OCI-LY7 (cell line): ENCODE measurements at regions not wholly inside any gene's neighbourhood (a gene's known extent, or its start where the extent isn't known, plus 50 kb on each side); places are given as distances from the start of the nearest gene placed in this dataset.

Source experiments
- BruUV-seq: library from RNA; stranded (reverse); fragments of 400-500 nt; replicated peaks from 2 replicates; lab custom pipeline; 2021; lab: Mats Ljungman, UMichigan
- CTCF ChIA-PET: fragments of 300-600 bp; sonication (Branson Sonifier 250); formaldehyde crosslinking; loops from one replicate; lab custom pipeline; 2022; ENCODE audit warnings: antibody characterized with exemption; ENCODE audit not compliant: unreplicated experiment; lab: Charles Lee
- POLR2A ChIA-PET: fragments of 300-600 bp; sonication (Branson Sonifier 250); formaldehyde crosslinking; loops from one replicate; lab custom pipeline; 2022; ENCODE audit warnings: antibody characterized with exemption; lab: Charles Lee
- DNase-seq: peaks from one replicate; pipeline ENCODE4 v3.0.0-alpha.2; 2015; ENCODE audit warnings: low spot score
- H2AFZ ChIP-seq: fragments of 200-600 bp; sonication (generic), shearing (Covaris generic); 2 replicates; pipeline ENCODE4 v1.6.1; 2014; ENCODE audit warnings: mild to moderate bottlenecking, antibody characterized with exemption, low read length, moderate library complexity
- H3K27ac ChIP-seq: fragments of 200-600 bp; sonication (generic); 2 replicates; pipeline ENCODE4 v1.5.1; 2014; ENCODE audit warnings: mixed run types, low read depth, mild to moderate bottlenecking, moderate library complexity, low read length, inconsistent platforms; ENCODE audit not compliant: poor library complexity, severe bottlenecking
- H3K36me3 ChIP-seq: fragments of 200-600 bp; sonication (generic); 2 replicates; pipeline ENCODE4 v1.6.1; 2014; ENCODE audit warnings: mild to moderate bottlenecking, antibody characterized with exemption, low read length, moderate library complexity, mixed read lengths; ENCODE audit not compliant: insufficient read depth
- H3K4me1 ChIP-seq: fragments of 200-600 bp; sonication (generic); 2 replicates; pipeline ENCODE4 v1.5.1; 2014; ENCODE audit warnings: mild to moderate bottlenecking, low read length; ENCODE audit not compliant: insufficient read depth, poor library complexity, severe bottlenecking
- H3K4me2 ChIP-seq: fragments of 200-600 bp; sonication (generic); 2 replicates; pipeline ENCODE4 v1.6.1; 2014; ENCODE audit warnings: mild to moderate bottlenecking, low read length
- H3K4me3 ChIP-seq: fragments of 200-600 bp; sonication (generic); 2 replicates; pipeline ENCODE4 v1.5.1; 2014; ENCODE audit warnings: mild to moderate bottlenecking, low read depth, low read length; ENCODE audit not compliant: poor library complexity, severe bottlenecking
- H3K79me2 ChIP-seq: fragments of 200-600 bp; sonication (generic); 2 replicates; pipeline ENCODE4 v1.6.1; 2016; ENCODE audit warnings: low read depth, mild to moderate bottlenecking, low read length, moderate library complexity, mixed read lengths; ENCODE audit not compliant: insufficient read depth
- H3K9me2 ChIP-seq: fragments of 200-600 bp; sonication (generic); 2 replicates; pipeline ENCODE4 v1.6.1; 2016; ENCODE audit warnings: mild to moderate bottlenecking, low read length, mixed read lengths; ENCODE audit not compliant: insufficient read depth
- H3K9me3 ChIP-seq: fragments of 200-600 bp; sonication (generic); 2 replicates; pipeline ENCODE4 v1.6.1; 2014; ENCODE audit warnings: mild to moderate bottlenecking, mixed run types, low read length, mixed read lengths
- H4K20me1 ChIP-seq: fragments of 200-600 bp; sonication (generic); 2 replicates; pipeline ENCODE4 v1.6.1; 2014; ENCODE audit warnings: mild to moderate bottlenecking, antibody characterized with exemption, low read length, moderate library complexity, mixed read lengths; ENCODE audit not compliant: insufficient read depth
- CTCF ChIP-seq: fragments of 200-600 bp; sonication (generic); conservative IDR thresholded peaks from 2 replicates; pipeline ENCODE4 v1.5.1; 2014; ENCODE audit warnings: mild to moderate bottlenecking, antibody characterized with exemption, low read length, moderate library complexity, mixed read lengths
- EZH2phosphoT487 ChIP-seq: fragments of 200-600 bp; sonication (generic); IDR thresholded peaks from 2 replicates; pipeline ENCODE4 v1.6.1; 2018; ENCODE audit warnings: low read depth, borderline replicate concordance, mild to moderate bottlenecking, mixed run types, antibody characterized with exemption, low read length, moderate library complexity, mixed read lengths
- intact Hi-C: fragments of 100-400 bp; cut with micrococcal nuclease; formaldehyde crosslinking; loops from one replicate; pipeline ENCODE4 v1.10.0; 2022; ENCODE audit not compliant: unreplicated experiment

- Histone ChIP-seq H3K4me2 (no peak overlapping the region), H3K79me2 (no peaks in the 10 kb centered on the region), H3K4me3 (no peak overlapping the region), H2AFZ (no peak overlapping the region), H3K4me1 (no peaks in the 10 kb centered on the region), H3K9me2 (no peaks in the 10 kb centered on the region), H4K20me1 (no peaks in the 10 kb centered on the region), H3K36me3 (no peaks in the 10 kb centered on the region), H3K9me3 (no peaks in the 10 kb centered on the region), H3K27ac (no peak overlapping the region)
- TF ChIP-seq CTCF (no peak), EZH2phosphoT487 (no peak)
- CTCF ChIA-PET: no interaction called here
- intact Hi-C loops: no loop called here
- POLR2A ChIA-PET: interaction anchor here (0.8 to 1.4 kb wide), 2 partner anchors 9 to 27 kb away, joined by 3 read pairs; no protein-coding TSS in a partner anchor
- BruUV-seq: no TSS peak
- DNase-seq: no peak
Measured at GRCh38 chr1:234554218-234554697, 55.7 kb downstream of the IRF2BP2 start.

- BruUV-seq: no TSS peak
- no peak overlapping the region for H2AFZ ChIP-seq
- H3K36me3 ChIP-seq: no peaks in the 10 kb centered on the region
- CTCF ChIA-PET: no interaction called here
- H3K4me1 ChIP-seq: no peaks in the 10 kb centered on the region
- H3K4me2 ChIP-seq: no peak overlapping the region
- no peaks in the 10 kb centered on the region for H3K9me2 ChIP-seq
- POLR2A ChIA-PET: interaction anchor here (0.8 to 1.0 kb wide), 2 partner anchors 9 to 10 kb away, joined by 3 to 4 read pairs; no protein-coding TSS in a partner anchor
- no peak overlapping the region for H3K27ac ChIP-seq
- no peaks in the 10 kb centered on the region for H3K9me3 ChIP-seq
- intact Hi-C loops: no loop called here
- TF ChIP-seq CTCF (no peak), EZH2phosphoT487 (no peak)
- H3K4me3 ChIP-seq: no peak overlapping the region
- H4K20me1 ChIP-seq: no peaks in the 10 kb centered on the region
- DNase-seq: no peak
- no peaks in the 10 kb centered on the region for H3K79me2 ChIP-seq
Measured at GRCh38 chr1:234553240-234554188, 56.5 kb downstream of the IRF2BP2 start.

GRCh38 chr1:234551032-234551378 lies 59.0 kb downstream of the IRF2BP2 start:
- DNase-seq: no peak
- H3K4me2 ChIP-seq: no peak overlapping the region
- intact Hi-C loops: no loop called here
- POLR2A ChIA-PET: interaction anchor here (0.5 to 0.9 kb wide), 2 partner anchors 25 to 26 kb away, joined by 3 to 4 read pairs; no protein-coding TSS in a partner anchor
- CTCF ChIA-PET: interaction anchor here (0.5 kb wide), 1 partner anchor 29 kb away, joined by 3 read pairs; no protein-coding TSS in a partner anchor
- no peaks in the 10 kb centered on the region for H3K4me1 ChIP-seq
- H2AFZ ChIP-seq: no peak overlapping the region
- H3K9me2 ChIP-seq: no peaks in the 10 kb centered on the region
- no peaks in the 10 kb centered on the region for H3K36me3 ChIP-seq
- H3K4me3 ChIP-seq: no peak overlapping the region
- H3K27ac ChIP-seq: no peak overlapping the region
- no peaks in the 10 kb centered on the region for H3K9me3 ChIP-seq
- no peaks in the 10 kb centered on the region for H4K20me1 ChIP-seq
- no TSS peak for BruUV-seq
- TF ChIP-seq EZH2phosphoT487: no peak
- TF ChIP-seq CTCF: no peak
- no peaks in the 10 kb centered on the region for H3K79me2 ChIP-seq
